H1 (cell line): ENCODE measurements at regions not wholly inside any gene's neighbourhood (a gene's known extent, or its start where the extent isn't known, plus 50 kb on each side); places are given as distances from the start of the nearest gene placed in this dataset.

Experiments used
- CTCF ChIA-PET: fragments of 300-600 bp; sonication (Branson Sonifier 250); formaldehyde crosslinking; loops from one replicate; lab custom pipeline; 2021; ENCODE audit not compliant: partially characterized antibody; lab: Charles Lee
- POLR2A ChIA-PET: fragments of 300-600 bp; sonication (Branson Sonifier 250); formaldehyde crosslinking; loops from one replicate; lab custom pipeline; 2021; ENCODE audit warnings: inconsistent platforms; ENCODE audit not compliant: partially characterized antibody; lab: Charles Lee
- DNase-seq, 2 experiments: peaks; one replicate each; pipeline versions ENCODE4 v3.0.0 to v3.0.0-alpha.2; 2010 to 2022; ENCODE audit warnings: low spot score in 2 of 2, low read depth in 1 of 2, mixed read lengths in 1 of 2
- FAIRE-seq: peaks from 2 replicates; lab custom pipeline; 2011; peaks lifted over from hg19 to GRCh38; lab: Jason Lieb, UNC
- H2AFZ ChIP-seq: 2 replicates; pipeline ENCODE4 v1.8.1; 2012; ENCODE audit warnings: low read length, inconsistent platforms
- H2AK5ac ChIP-seq: 2 replicates; pipeline ENCODE4 v1.6.1; 2013; ENCODE audit warnings: low read depth, low read length
- H2BK120ac ChIP-seq: replicated peaks from 2 replicates; pipeline ENCODE3; 2013; ENCODE audit warnings: low read depth, low read length, inconsistent platforms
- H2BK12ac ChIP-seq: 2 replicates; pipeline ENCODE4 v1.6.1; 2013; ENCODE audit warnings: low read depth, low read length
- H2BK15ac ChIP-seq: 2 replicates; pipeline ENCODE4 v1.6.1; 2013; ENCODE audit warnings: low read length
- H2BK20ac ChIP-seq: 2 replicates; pipeline ENCODE4 v1.6.1; 2013; ENCODE audit warnings: low read length
- H2BK5ac ChIP-seq: 2 replicates; pipeline ENCODE4 v1.6.1; 2013; ENCODE audit warnings: low read depth, low read length
- H3K14ac ChIP-seq: 2 replicates; pipeline ENCODE4 v1.6.1; 2013; ENCODE audit warnings: inconsistent platforms; ENCODE audit not compliant: insufficient read length
- H3K18ac ChIP-seq: 2 replicates; pipeline ENCODE4 v1.6.1; 2013; ENCODE audit warnings: low read length; ENCODE audit errors: extremely low read depth
- H3K23ac ChIP-seq: 2 replicates; pipeline ENCODE4 v1.6.1; 2013; ENCODE audit warnings: inconsistent platforms; ENCODE audit not compliant: insufficient read length
- H3K23me2 ChIP-seq: 2 replicates; pipeline ENCODE4 v1.6.1; 2013; ENCODE audit warnings: low read depth, low read length
- H3K27ac ChIP-seq: 2 replicates; pipeline ENCODE4 v1.6.1; 2011; ENCODE audit warnings: low read depth, low read length, inconsistent platforms
- H3K27me3 ChIP-seq, 4 experiments: replicated peaks in 1 of 4; 1 replicate in 1 of 4; 2 replicates in 3 of 4; pipeline versions ENCODE4 v1.6.1 to v1.8.1; 2011 to 2013; ENCODE audit warnings: low read length in 3 of 4, mild to moderate bottlenecking in 3 of 4, inconsistent platforms in 2 of 4, mixed read lengths in 2 of 4, moderate library complexity in 1 of 4; ENCODE audit not compliant: control insufficient read depth in 3 of 4, insufficient read depth in 3 of 4; ENCODE audit errors: extremely low read depth in 1 of 4
- H3K36me3 ChIP-seq, 4 experiments: 2 replicates each; pipeline versions ENCODE4 v1.6.1 to v1.8.1; 2011 to 2013; ENCODE audit warnings: mild to moderate bottlenecking in 4 of 4, low read length in 3 of 4, moderate library complexity in 2 of 4, control low read depth in 1 of 4, inconsistent platforms in 1 of 4; ENCODE audit not compliant: insufficient read depth in 4 of 4, control insufficient read depth in 2 of 4
- H3K4ac ChIP-seq: replicated peaks from 2 replicates; pipeline ENCODE3; 2013; ENCODE audit warnings: low read length, low read depth, mixed read lengths, inconsistent platforms; ENCODE audit not compliant: insufficient read length
- H3K4me1 ChIP-seq, 4 experiments: replicated peaks in 1 of 4; 1 replicate in 1 of 4; 2 replicates in 3 of 4; pipeline versions ENCODE4 v1.6.1 to v1.8.1; 2011 to 2013; ENCODE audit warnings: low read length in 3 of 4, inconsistent platforms in 2 of 4, mixed read lengths in 1 of 4; ENCODE audit not compliant: insufficient read depth in 4 of 4, control insufficient read depth in 3 of 4
- H3K4me2 ChIP-seq, 2 experiments: 2 replicates each; pipeline versions ENCODE4 v1.6.1 to v1.8.1; 2011 to 2013; ENCODE audit warnings: low read depth in 2 of 2, low read length in 2 of 2, control low read depth in 1 of 2, inconsistent platforms in 1 of 2, mild to moderate bottlenecking in 1 of 2; ENCODE audit not compliant: insufficient read depth in 1 of 2
- H3K4me3 ChIP-seq, 4 experiments: fragments of 200-600, 300-600 bp in 1 of 4; sonication (generic), shearing (Covaris generic), sonication (Bioruptor Twin) in 1 of 4; 2 replicates each; pipeline versions ENCODE4 v1.5.1 to v1.8.1; 2011 to 2016; ENCODE audit warnings: low read length in 4 of 4, low read depth in 3 of 4, control low read depth in 2 of 4, inconsistent platforms in 2 of 4, mild to moderate bottlenecking in 2 of 4, mixed read lengths in 1 of 4, moderate library complexity in 1 of 4; ENCODE audit not compliant: insufficient read depth in 2 of 4; ENCODE audit errors: extremely low read depth in 1 of 4
- H3K56ac ChIP-seq: replicated peaks from 2 replicates; pipeline ENCODE3; 2013; ENCODE audit warnings: low read depth, mild to moderate bottlenecking, mixed read lengths, low read length, inconsistent platforms; ENCODE audit not compliant: insufficient read length
- H3K79me1 ChIP-seq: 2 replicates; pipeline ENCODE4 v1.6.1; 2013; ENCODE audit warnings: low read depth, low read length, control low read depth
- H3K79me2 ChIP-seq, 2 experiments: 2 replicates each; pipeline versions ENCODE4 v1.6.1 to v1.8.1; 2012 to 2013; ENCODE audit warnings: low read length in 2 of 2, mild to moderate bottlenecking in 2 of 2, inconsistent platforms in 1 of 2; ENCODE audit not compliant: insufficient read depth in 2 of 2, control insufficient read depth in 1 of 2
- H3K9ac ChIP-seq, 4 experiments: replicated peaks in 1 of 4; 1 replicate in 1 of 4; 2 replicates in 3 of 4; pipeline versions ENCODE4 v1.6.1 to v1.8.1; 2011 to 2013; ENCODE audit warnings: low read depth in 3 of 4, low read length in 3 of 4, control low read depth in 2 of 4, mild to moderate bottlenecking in 2 of 4, moderate library complexity in 2 of 4, inconsistent platforms in 1 of 4; ENCODE audit errors: extremely low read depth in 1 of 4
- H3K9me3 ChIP-seq, 2 experiments: 2 replicates each; pipeline versions ENCODE4 v1.6.1 to v1.8.1; 2012 to 2013; ENCODE audit warnings: mild to moderate bottlenecking in 2 of 2, moderate library complexity in 2 of 2, control low read depth in 1 of 2, inconsistent platforms in 1 of 2, low read depth in 1 of 2, low read length in 1 of 2, mixed read lengths in 1 of 2; ENCODE audit not compliant: insufficient read depth in 2 of 2
- H4K20me1 ChIP-seq, 2 experiments: replicated peaks in 1 of 2; 2 replicates each; pipeline versions ENCODE3 to v1.8.1; 2011 to 2013; ENCODE audit warnings: inconsistent platforms in 2 of 2, low read length in 2 of 2, mild to moderate bottlenecking in 1 of 2; ENCODE audit not compliant: insufficient read depth in 2 of 2, control insufficient read depth in 1 of 2
- H4K5ac ChIP-seq: 2 replicates; pipeline ENCODE4 v1.6.1; 2013; ENCODE audit warnings: low read length, low read depth, mixed read lengths, inconsistent platforms; ENCODE audit not compliant: insufficient read length
- H4K8ac ChIP-seq: 2 replicates; pipeline ENCODE4 v1.8.0; 2013; ENCODE audit warnings: mild to moderate bottlenecking, moderate library complexity, low read length, inconsistent platforms; ENCODE audit not compliant: insufficient read depth; ENCODE audit errors: extremely low read depth
- H4K91ac ChIP-seq: replicated peaks from 2 replicates; pipeline ENCODE3; 2013; ENCODE audit warnings: low read length, mixed read lengths, inconsistent platforms; ENCODE audit not compliant: insufficient read length
- CEBPB ChIP-seq: IDR thresholded peaks from 2 replicates; pipeline ENCODE4 v1.6.1; 2012; ENCODE audit warnings: low read depth, low read length
- CTBP2 ChIP-seq: IDR thresholded peaks from 2 replicates; pipeline ENCODE4 v1.7.0; 2011; ENCODE audit warnings: borderline replicate concordance, mild to moderate bottlenecking, moderate library complexity, mixed read lengths, low read length; ENCODE audit not compliant: insufficient read depth, insufficient read length
- FOSL1 ChIP-seq: IDR thresholded peaks from 2 replicates; pipeline ENCODE4 v1.6.1; 2011; ENCODE audit warnings: mild to moderate bottlenecking, low read depth, low read length, moderate library complexity; ENCODE audit not compliant: insufficient read depth
- GTF2F1 ChIP-seq: IDR thresholded peaks from 2 replicates; pipeline ENCODE4 v1.6.1; 2012; ENCODE audit warnings: low read depth, low read length, improper control_type of control experiment, borderline replicate concordance
- HDAC2 ChIP-seq, 2 experiments: fragments of 300-600 bp in 1 of 2; sonication (generic) in 1 of 2; IDR thresholded peaks; 2 replicates each; pipeline ENCODE4 v1.6.1; 2011 to 2012; ENCODE audit warnings: low read depth in 2 of 2, low read length in 2 of 2, mild to moderate bottlenecking in 2 of 2, moderate library complexity in 2 of 2, borderline replicate concordance in 1 of 2, inconsistent platforms in 1 of 2
- HDAC6 ChIP-seq: IDR thresholded peaks from one replicate; pipeline ENCODE4 v1.7.1; 2012; ENCODE audit warnings: low read depth, mild to moderate bottlenecking, inconsistent platforms, low read length, moderate library complexity
- KDM4A ChIP-seq: IDR thresholded peaks from one replicate; pipeline ENCODE4 v1.7.1; 2012; ENCODE audit warnings: low read depth, mild to moderate bottlenecking, moderate library complexity, low read length, inconsistent platforms; ENCODE audit not compliant: severe bottlenecking
- MAFK ChIP-seq: IDR thresholded peaks from 2 replicates; pipeline ENCODE4 v1.6.1; 2012; ENCODE audit warnings: low read depth, mild to moderate bottlenecking, improper control_type of control experiment, low read length
- NANOG ChIP-seq: IDR thresholded peaks from 2 replicates; pipeline ENCODE4 v1.6.1; 2011; ENCODE audit warnings: low read length, low read depth, mild to moderate bottlenecking, inconsistent platforms; ENCODE audit not compliant: insufficient read depth, poor library complexity, severe bottlenecking
- RBBP5 ChIP-seq: IDR thresholded peaks from 2 replicates; pipeline ENCODE4 v1.7.1; 2012; ENCODE audit warnings: low read depth, mild to moderate bottlenecking, inconsistent platforms, low read length, moderate library complexity, borderline replicate concordance
- SIN3A ChIP-seq, 2 experiments: IDR thresholded peaks in 1 of 2; conservative IDR thresholded peaks in 1 of 2; 2 replicates each; pipeline ENCODE4 v1.6.1; 2011 to 2012; ENCODE audit warnings: low read length in 2 of 2, improper control_type of control experiment in 1 of 2, low read depth in 1 of 2, mild to moderate bottlenecking in 1 of 2
- SP1 ChIP-seq: IDR thresholded peaks from 2 replicates; pipeline ENCODE4 v1.6.1; 2011; ENCODE audit warnings: low read depth, low read length
- SP2 ChIP-seq: IDR thresholded peaks from 2 replicates; pipeline ENCODE4 v1.6.1; 2012; ENCODE audit warnings: mild to moderate bottlenecking, low read length, inconsistent platforms
- TCF12 ChIP-seq: IDR thresholded peaks from 2 replicates; pipeline ENCODE4 v1.6.1; 2011; ENCODE audit warnings: low read depth, mild to moderate bottlenecking, low read length
- TEAD4 ChIP-seq: IDR thresholded peaks from 2 replicates; pipeline ENCODE4 v1.6.1; 2012; ENCODE audit warnings: low read depth, low read length, inconsistent platforms, mixed read lengths
- WGBS, 2 experiments: shearing (Covaris generic) in 1 of 2; methylation state at CpG; one replicate each; pipeline versions ENCODE4 v1.1.6 to v1.1.7; 2013 to 2015; ENCODE audit warnings: low lambda C conversion rate in 2 of 2, mixed read lengths in 2 of 2, inconsistent platforms in 1 of 2, low coverage in 1 of 2, missing lambda C conversion rate in 1 of 2; ENCODE audit not compliant: insufficient replicate concordance in 2 of 2, insufficient coverage in 1 of 2, insufficient read length in 1 of 2; ENCODE audit errors: extremely low coverage in 1 of 2, missing lambda C conversion rate in 1 of 2; 5-methylcytosine and 5-hydroxymethylcytosine counted together

DNA sequence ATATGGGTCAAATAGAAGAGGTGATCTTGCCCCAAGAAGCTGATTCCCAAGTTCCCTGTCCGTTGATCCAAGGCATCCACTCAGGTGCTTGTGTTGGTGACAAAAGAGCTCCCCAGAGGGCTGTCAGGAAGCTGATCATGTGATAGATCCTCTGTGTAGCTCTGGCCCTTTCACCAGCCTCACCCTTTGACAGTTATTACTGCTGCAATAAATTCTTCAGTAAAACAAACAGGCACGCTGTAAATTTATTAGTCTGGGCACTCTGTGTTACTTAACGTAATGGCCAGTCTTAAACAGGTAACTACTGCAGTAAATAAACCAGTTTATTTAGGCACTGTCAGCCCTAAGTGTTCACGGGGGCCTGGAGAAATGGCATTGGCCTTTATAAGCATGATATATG, 473.9 kb downstream of the BCL11B start:
- H3K27ac ChIP-seq: no peak overlapping the region
- H3K14ac ChIP-seq: no peak overlapping the region
- H2AK5ac ChIP-seq: no peak overlapping the region
- ChIA-PET POLR2A (no interaction called here), CTCF (no interaction called here)
- H4K20me1 ChIP-seq: no peaks in the 10 kb centered on the region
- no peaks in the 10 kb centered on the region for H3K23me2 ChIP-seq
- no peak overlapping the region for H2BK120ac ChIP-seq
- H2BK15ac ChIP-seq: no peak overlapping the region
- no peak overlapping the region for H2AFZ ChIP-seq
- H3K56ac ChIP-seq: no peak overlapping the region
- no peak for DNase-seq
- H2BK20ac ChIP-seq: no peak overlapping the region
- H4K91ac ChIP-seq: no peak overlapping the region
- H4K8ac ChIP-seq: no peak overlapping the region
- no peaks in the 10 kb centered on the region for H3K79me1 ChIP-seq
- H2BK12ac ChIP-seq: no peak overlapping the region
- no peak for FAIRE-seq
- H3K18ac ChIP-seq: no peak overlapping the region
- H3K4me2 ChIP-seq: no peak overlapping the region
- H2BK5ac ChIP-seq: no peak overlapping the region
- no peaks in the 10 kb centered on the region for H3K36me3 ChIP-seq
- WGBS, 2 experiments: 90% methylated on average over 4 of the region's 4 CpGs; no CpG with 5 or more reads in 1 of the 2 experiments
- no peaks in the 10 kb centered on the region for H3K4me1 ChIP-seq
- H4K5ac ChIP-seq: no peak overlapping the region
- no peak overlapping the region for H3K23ac ChIP-seq
- H3K4me3 ChIP-seq: no peak overlapping the region
- no peaks in the 10 kb centered on the region for H3K27me3 ChIP-seq
- H3K4ac ChIP-seq: no peak overlapping the region
- H3K79me2 ChIP-seq: no peaks in the 10 kb centered on the region
- no peaks in the 10 kb centered on the region; a peak in 1 of 4 replicates for H3K9me3 ChIP-seq
- no peak overlapping the region for H3K9ac ChIP-seq
- TF ChIP-seq CEBPB (no peak), KDM4A (no peak), HDAC2 (IDR thresholded peaks at IDR 0.05; ENCODE audit: borderline replicate concordance in 1 of 2, low read depth in 2 of 2, low read length in 2 of 2) (no peak), NANOG (no peak), SP2 (no peak), RBBP5 (no peak), FOSL1 (no peak), GTF2F1 (no peak), MAFK (no peak), TCF12 (no peak), TEAD4 (no peak), SP1 (no peak), SIN3A (conservative IDR thresholded peaks at IDR 0.05 in 1 of 2, IDR thresholded peaks at IDR 0.05 in 1 of 2; ENCODE audit: low read depth in 1 of 2, low read length in 2 of 2) (no peak), CTBP2 (no peak), HDAC6 (no peak)
